HG02884 (cell line): ENCODE measurements at regions not wholly inside any gene's neighbourhood (a gene's known extent, or its start where the extent isn't known, plus 50 kb on each side); places are given as distances from the start of the nearest gene placed in this dataset.
"Not testable (repeated sequence)": the region's sequence is repeated elsewhere in the genome, so short reads cannot be mapped to it uniquely, and the experiment has no call there.

Source experiments
- ATAC-seq: cut with Tn5 transposase; IDR thresholded peaks from one replicate; pipeline ENCODE4 v1.9.1; 2021; ENCODE audit warnings: mild to moderate bottlenecking, moderate library complexity; ENCODE audit not compliant: unreplicated experiment

DNA sequence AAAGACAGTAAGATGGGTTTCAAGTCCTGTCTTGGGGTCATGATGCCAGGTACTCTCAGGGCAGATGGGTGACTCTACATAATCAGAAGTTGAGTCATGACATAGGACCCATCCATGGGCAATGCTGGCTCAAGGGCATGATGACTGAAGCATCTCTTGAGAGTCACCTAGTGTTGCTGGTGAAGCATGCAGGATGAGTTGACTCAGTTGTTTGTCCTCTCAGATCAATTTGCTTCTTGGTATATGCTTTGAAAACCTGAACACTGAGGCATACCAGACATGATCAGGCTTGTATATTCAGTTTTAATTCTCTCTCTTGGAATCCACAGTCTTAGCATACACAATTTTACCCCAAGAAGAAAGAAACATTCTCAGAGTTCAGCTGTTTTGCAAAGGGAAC, 658.9 kb upstream of the NXPH2 start:
- ATAC-seq: no peak

DNA sequence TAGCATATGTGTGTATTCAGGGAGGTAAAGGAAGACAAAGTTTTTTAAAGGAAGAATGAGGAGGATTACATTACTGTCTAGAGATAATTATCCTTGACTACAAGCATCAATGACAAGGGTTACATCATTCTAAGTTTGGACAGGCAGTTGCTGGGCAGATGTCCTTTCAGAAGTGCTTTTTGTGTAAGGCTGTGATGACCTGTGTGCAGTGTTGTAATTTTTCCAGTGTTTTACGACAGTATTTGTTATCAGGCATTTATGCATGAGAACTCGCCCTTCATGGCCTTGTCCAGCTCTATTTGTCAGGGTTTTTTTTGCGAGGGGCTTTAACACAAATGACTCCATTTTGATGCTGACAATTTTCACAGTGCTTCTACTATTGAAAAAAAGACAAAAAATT, 658.3 kb upstream of the NXPH2 start:
- no peak for ATAC-seq

DNA sequence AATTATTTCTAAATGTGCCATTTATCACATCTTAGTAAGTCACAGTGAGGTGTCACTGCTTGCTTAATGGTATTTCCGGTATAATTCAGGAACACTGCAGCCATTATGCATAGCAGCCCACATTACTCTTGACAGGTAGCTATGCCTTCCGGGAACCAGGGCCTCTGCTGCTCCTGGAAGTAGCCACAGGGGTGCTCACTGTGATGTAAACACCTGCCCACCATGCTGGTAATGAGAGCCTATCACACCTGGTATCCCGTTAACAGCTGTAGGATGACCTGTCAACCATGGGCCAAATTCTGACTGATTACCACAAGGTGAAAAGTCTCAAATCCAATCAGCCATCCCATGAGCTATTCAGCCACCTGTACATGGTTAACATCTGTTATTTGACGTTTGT, 647.0 kb upstream of the NXPH2 start:
- no peak for ATAC-seq

DNA sequence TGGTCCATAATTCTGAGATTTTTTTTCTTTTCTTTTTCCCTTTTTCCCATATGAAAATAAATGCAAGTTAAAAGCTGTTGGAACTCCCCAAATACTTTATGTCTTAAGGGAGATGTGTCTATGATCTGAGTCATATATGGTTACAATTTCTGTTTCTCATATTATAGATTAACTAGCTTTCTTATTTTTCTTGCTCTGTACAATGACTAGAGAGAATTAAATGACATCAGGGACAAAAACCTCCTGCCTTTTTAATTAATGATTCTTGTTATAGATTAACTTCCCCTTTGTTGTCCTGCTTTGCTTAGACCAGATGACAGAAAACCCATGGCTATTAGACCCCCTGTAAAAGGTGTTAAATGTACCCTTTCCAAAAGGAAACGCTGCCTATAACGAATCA, 643.9 kb upstream of the NXPH2 start:
- ATAC-seq: no peak

DNA sequence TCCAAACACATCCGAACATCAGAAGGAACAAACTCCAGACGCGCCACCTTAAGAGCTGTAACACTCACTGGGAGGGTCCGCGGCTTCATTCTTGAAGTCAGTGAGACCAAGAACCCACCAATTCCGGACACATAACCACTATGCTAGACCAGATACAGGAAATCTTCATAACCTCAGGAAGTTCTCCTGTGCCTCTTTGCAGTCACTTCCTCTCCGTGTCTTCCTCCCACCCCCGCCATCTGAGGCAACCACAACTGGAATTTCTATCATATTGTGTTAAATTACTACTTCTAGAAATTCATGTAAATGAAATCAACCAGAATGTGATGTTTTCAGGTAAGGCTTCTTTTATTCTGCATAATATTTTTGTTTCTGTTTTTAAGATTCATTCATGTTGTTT, 631.0 kb upstream of the NXPH2 start:
- ATAC-seq: no peak

DNA sequence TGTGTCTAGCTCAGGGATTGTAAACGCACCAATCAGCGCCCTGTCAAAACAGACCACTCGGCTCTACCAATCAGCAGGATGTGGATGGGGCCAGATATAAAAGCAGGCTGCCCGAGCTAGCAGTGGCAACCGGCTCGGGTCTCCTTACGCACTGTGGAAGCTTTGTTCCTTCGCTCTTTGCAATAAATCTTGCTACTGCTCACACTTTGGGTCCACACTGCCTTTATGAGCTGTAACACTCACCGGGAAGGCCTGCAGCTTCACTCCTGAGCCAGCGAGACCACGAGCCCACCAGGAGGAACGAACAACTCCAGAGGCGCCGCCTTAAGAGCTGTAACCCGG, 630.6 kb upstream of the NXPH2 start:
- not testable (repeated sequence) for ATAC-seq

DNA sequence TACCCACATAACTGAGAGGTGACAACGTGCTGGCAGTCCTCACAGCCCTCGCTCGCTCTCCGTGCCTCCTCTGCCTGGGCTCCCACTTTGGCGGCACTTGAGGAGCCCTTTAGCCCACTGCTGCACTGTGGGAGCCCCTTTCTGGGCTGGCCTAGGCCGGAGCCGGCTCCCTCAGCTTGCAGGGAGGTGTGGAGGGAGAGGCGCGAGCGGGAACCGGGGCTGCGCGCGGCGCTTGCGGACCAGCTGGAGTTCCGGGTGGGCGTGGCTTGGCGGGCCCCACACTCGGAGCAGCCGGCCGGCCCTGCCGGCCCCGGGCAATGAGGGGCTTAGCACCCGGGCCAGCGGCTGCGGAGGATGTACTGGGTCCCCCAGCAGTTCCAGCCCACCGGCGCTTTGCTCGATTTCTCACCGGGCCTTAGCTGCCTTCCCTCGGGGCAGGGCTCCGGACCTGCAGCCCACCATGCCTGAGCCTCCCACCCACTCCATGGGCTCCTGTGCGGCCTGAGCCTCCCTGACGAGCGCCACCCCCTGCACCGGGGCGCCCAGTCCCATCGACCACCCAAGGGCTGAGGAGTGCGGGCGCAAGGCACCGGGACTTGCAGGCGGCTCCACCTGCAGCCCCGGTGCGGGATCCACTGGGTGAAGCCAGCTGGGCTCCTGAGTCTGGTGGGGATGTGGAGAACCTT, 630.1 kb upstream of the NXPH2 start:
- ATAC-seq: not testable (repeated sequence)

DNA sequence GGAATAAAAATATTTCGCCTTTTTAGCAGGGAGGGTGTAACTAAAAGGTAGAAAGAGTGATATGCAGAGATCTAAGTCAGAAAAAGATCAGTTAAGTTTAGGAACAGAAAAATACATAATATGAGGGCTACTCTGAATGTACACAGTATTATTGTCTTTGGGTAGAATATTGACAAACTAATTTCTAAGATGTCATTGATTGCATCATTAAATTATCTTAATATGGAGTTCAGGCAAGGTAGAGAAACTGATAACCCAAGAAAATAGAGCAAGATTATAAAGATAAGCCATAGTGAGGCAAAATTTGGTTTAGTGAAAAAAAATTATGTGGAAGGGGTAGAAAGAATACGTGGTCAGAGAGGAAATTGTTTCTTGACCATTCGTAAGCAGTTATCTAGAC, 629.0 kb upstream of the NXPH2 start:
- no peak for ATAC-seq

DNA sequence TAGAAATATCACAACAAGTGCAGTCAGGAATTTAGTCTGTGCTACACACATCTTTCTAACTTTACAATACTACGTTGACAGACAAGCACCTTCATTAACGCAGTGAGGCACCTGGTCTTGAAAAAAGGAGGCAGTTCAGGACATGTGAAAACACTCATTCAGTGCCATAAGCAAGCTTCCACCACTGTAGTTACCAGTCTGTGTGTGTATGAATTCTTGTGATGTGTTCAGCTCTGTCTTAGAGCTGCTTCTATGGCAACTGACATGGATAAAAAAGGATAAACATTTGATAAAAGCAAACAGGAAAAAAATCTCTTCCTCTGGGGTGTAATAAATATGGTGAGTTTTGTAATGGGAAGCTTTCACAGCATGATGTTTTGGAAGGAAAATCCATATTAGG, 623.8 kb upstream of the NXPH2 start:
- no peak for ATAC-seq

DNA sequence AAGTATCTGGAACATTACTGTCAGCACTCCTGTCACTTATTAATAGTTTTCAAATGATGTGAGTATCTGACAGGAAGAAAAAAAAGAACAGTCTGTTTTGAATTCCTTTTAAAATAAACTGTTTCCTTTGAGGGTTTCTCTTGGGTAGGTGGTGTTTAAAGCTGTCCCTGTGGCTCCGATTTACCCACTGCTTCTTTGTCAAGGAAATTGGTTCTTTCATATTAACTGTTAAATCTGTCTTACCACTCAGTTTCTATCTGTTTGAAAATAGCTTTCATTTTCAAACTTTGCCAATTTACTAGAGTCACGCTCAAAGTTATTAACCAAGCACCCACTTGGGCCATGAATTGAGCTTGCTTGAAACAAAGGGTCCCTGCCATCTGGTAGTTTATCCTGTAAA, 614.6 kb upstream of the NXPH2 start:
- no peak for ATAC-seq

DNA sequence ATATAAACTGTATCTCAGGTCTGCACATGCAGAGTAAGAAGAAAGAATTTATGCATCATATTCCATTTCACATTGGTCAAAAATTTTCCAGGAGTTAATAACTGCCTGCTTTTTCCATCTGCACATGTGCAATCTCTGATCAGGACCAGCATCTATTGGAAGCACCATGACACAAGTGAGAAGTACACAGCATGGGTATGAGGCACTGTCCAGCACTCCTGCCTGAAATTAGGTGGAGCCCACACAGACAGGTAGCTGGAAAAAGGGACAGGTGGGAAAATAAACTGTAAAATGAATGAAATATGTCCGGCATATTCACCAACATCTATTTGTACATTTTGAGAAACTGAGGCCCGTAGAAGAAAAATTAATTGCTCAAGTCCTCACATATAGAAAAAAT, 609.2 kb upstream of the NXPH2 start:
- no peak for ATAC-seq

DNA sequence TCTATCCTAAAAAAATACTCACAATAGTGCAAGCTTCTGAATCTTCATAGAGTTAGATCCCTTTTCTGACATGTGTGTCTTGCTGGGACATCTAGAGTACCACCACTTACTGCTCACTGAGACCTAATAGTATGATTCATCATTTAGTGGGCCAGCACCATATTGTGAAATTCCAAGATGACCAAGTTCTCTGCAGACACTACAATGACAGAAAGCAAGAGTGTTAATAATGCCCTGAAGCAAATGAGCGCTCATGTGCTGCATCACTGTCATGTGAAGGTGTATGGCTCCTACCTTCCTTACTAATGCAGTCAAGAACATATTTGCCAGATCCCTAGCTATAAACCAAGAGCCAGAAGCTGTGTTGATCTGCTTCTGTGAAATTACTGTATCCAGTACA, 606.2 kb upstream of the NXPH2 start:
- ATAC-seq: no peak

DNA sequence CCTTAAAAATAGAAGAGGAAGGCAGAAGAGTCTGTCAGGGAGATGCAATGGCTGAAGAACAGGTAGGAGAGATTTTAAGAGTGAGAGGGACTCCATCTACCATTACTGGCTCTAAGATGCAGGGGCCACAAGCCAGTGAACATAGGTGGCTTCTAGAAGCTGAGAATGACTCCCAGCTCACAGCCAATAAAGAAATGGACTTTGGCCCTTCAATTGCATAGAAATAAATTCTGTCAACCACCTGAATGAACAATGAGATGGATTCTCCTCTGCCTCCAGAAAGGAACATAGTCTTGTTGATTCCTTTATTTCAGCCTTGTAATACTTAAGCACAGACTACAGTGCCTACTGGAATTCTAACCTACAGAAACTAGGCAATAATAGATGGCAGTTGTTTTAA, 603.3 kb upstream of the NXPH2 start:
- ATAC-seq: no peak

DNA sequence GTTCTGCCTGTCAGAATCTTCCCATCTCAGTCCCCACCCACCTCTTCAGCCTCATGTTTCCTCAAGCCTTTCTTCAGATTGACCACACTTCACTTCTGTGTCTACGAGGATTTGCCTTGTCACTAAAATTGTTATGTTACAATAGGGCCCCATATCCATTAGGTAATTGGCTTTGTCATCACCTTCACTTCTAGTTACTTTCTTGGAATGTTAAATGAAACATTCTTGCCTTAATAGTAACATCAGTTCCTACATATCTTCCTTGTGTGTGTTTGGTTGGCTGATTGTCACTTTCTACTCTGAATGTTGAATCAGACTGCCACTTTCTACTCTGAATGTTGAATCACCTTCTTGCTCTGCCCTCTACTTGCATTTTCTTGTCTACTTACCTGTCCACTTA, 599.9 kb upstream of the NXPH2 start:
- ATAC-seq: no peak

DNA sequence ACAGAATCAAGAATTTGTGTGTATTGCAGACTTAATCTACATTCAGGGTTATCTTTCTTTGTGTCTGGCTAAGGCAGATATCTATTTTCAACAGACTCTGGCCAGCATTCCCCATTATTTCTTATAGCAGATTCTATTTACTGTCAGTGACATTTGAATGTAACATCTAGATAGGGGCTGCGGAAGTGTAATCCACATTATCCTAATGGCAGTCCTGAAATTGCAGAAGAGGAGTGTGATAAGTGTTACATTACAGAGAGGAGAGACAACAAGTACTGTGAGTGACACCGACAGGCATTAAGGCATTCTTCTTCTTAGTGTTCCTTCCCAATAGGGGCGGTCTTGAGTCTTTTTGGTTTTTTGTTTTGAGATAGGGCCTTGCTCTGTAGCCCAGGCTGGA, 598.2 kb upstream of the NXPH2 start:
- no peak for ATAC-seq

DNA sequence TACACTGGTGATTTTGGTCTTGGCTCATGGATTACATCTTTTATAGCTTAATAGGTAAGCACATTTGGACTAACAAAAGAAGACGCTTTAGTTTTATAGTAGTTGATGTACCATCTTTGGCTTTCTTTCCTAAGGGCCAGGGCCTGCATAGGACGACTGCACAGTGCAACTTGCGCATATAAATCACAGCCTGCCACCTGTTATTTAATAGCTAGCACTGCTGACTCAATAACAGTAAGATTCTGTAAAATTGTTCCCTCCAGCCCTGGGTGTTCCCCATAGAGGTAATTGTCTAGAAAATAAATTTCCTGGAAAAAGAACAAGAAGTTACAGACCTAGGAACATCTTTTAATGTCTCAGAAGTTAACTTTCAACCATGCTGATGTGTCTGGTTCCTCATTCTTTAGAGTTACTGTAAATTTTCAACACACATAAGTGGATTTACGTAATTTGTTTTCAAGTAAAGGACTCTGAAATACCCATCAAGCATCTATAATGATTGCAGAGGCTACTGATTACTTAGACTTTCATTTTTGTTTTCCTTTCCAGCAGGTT, 594.2 kb upstream of the NXPH2 start:
- no peak for ATAC-seq

DNA sequence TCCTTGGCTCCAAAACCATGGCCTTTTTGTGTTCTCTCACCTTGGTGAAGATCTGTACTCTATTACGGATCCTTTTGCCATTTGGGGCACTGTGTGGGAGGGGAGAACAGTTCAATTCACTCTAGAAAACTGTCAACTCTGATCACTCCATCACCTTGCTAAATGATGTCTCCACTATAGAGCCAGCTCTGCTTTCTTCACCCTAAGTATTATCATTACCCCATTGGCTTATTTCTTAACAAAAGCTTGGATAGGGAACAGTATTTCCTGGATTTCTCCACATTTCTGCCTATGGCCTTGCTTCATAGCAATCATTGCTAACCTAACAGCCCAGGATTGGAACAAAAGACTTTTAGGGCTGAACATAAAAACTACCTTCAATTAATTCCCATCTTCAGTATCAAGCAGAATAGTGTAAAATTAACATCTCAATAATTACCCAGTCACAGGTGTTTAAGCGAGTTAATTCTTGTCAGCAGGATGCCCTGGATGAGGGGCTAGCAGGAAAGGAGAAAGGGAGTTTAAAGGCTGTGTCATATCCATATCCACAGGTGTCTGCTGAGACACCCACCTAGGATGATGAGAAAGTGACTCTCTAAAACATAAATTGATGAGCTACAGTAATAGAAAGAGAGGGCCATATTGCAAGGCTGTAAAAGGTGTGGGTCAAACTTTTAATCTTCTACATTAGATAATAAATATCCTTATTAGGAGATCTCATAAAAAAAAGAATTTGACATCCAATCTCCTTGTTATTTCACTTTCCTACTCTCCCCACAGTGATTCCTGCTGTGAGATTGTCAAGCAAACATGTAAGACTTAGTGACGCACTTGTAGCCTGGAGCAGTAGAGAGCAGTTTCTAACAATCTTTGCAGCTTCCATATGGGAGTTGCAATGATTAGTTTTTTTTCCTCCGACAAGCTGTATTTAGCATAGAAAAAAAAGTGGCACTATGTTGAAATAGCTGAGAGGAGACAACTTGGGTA, 589.5 kb upstream of the NXPH2 start:
- no peak for ATAC-seq

DNA sequence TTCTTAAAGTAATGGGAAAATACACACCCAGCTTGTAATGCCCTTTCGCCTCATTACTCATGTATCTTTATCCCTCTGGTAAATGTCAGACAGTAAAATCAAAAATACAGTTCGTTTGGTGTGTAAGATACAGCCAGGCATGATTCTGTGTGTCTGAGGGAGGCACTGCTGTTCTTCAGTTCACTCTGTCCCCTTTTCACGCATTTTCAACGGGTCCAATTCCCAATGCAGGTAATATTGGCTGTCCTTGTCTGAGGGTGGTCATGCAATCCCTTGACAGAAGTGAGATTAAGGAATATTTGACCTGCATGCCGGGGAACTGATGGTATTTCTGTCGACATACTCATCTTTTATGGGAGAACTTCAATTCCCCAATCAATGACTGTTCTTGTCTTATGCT, 587.2 kb upstream of the NXPH2 start:
- ATAC-seq: no peak

DNA sequence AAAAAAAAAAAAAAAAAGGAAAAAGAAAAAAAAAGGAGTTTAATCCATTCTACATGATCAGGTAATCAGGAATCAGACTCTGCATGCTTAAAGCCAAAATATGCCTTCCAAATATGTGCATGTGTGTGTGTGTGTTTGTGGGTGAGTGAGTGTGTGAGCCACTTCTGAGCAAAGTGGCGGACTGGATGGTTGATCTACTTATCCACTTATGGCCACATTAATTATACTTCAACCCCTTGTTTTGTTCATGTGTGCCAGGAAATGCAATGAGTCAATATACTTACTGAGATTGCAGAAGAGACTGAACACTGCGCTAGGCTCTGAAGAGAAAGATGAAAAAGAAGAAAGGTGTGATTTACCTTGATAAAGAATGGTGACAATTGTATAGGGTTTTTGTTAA, 586.5 kb upstream of the NXPH2 start:
- ATAC-seq: no peak

DNA sequence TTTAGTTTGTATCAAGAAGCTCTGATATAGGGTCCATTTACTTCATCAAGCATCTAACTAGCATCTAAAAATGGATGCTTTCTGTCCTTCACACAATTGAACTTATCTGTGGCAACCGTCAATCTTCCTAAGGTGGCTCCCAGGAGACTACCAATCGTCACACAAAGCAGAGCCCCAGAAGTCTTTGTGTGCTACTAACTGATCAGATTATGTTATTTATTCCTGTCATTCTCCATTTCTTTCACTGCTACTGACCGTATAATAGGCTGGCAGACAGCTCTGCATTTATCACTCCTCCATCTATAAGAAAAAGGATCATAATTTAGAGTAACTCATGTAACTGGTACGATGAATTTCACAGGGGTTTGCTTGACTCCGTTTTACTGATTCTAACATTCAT, 585.0 kb upstream of the NXPH2 start:
- ATAC-seq: no peak

DNA sequence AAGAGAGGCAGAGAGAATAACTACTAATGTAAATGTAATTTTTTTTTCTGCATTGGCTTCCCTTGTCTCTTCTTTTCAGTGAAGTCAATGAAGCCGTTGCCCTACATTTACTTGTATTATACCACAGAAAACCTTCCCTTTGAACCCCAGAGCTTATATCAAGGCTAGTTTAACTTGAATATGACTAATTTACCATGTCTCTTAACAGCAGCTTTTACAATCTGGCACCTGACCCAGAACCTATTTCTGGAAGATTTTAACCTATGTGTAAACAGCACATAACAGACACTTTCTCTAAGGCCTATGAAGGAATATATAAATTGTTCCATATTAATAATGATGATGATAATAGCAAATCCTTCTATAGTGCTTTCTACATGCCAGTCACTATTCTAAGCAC, 580.5 kb upstream of the NXPH2 start:
- ATAC-seq: no peak

DNA sequence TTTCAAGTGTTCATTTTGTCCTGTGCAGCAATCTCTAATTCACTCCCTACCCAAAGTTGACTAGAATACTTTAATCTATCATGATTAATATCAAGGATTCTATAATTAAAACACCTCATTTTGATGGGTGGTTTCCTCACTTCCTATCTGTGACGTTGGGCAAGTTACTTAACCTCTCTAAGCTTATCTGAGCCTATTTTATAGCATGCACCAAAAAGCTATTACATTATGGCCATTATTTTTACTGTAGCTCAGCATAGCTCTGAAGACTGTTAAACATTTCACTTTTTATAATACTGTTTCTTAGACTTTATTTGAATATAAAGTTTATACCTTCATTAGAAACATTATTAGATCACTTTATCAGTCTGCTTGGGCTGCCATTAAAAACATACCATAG, 579.6 kb upstream of the NXPH2 start:
- no peak for ATAC-seq
